GM10248 (cell line): ENCODE measurements at regions not wholly inside any gene's neighbourhood (a gene's known extent, or its start where the extent isn't known, plus 50 kb on each side); places are given as distances from the start of the nearest gene placed in this dataset.

Source experiments
- CTCF ChIA-PET: fragments of 300-600 bp; sonication (Branson Sonifier 250); formaldehyde crosslinking; extraction: SDS; loops from one replicate; lab custom pipeline; 2021; ENCODE audit warnings: antibody characterized with exemption; lab: Yijun Ruan, JAX
- POLR2A ChIA-PET: fragments of 350-650 bp; sonication (Branson Sonifier 250); formaldehyde crosslinking; extraction: SDS; loops from one replicate; lab custom pipeline; 2020; ENCODE audit warnings: antibody characterized with exemption; lab: Yijun Ruan, JAX
- DNase-seq: peaks from one replicate; pipeline ENCODE4 v3.0.0; 2012; ENCODE audit errors: extremely low spot score
- CTCF ChIP-seq: IDR thresholded peaks from 2 replicates; pipeline ENCODE4 v1.5.1; 2012; ENCODE audit warnings: mild to moderate bottlenecking, low read depth; ENCODE audit errors: extremely low read depth, missing control alignments, control extremely low read depth

- no peak for DNase-seq
- no peak for TF ChIP-seq CTCF
- POLR2A ChIA-PET, result no interaction called here
- CTCF ChIA-PET, result interaction anchor here (0.6 kb wide), 1 partner anchor 10 kb away, joined by 3 read pairs; no protein-coding TSS in a partner anchor
Measured at GRCh38 chr6:101326411-101326810, 67.1 kb upstream of the GRIK2 start.

GRCh38 chr6:101341926-101342325 is 51.6 kb upstream of the GRIK2 start:
- ChIA-PET POLR2A (no interaction called here), CTCF (no interaction called here)
- DNase-seq, result no peak
- TF ChIP-seq CTCF, result no peak
